Activated B cell treated with CpG ODN at 0.5 μM for 24 hours (primary cell): ENCODE measurements at regions not wholly inside any gene's neighbourhood (a gene's known extent, or its start where the extent isn't known, plus 50 kb on each side); places are given as distances from the start of the nearest gene placed in this dataset.

Source experiments
- ATAC-seq: fragments of 200-7000 bp; cut with Tn5 transposase; one replicate; pipeline ENCODE4 v1.10.0; 2021; ENCODE audit warnings: low read depth, mild to moderate bottlenecking, moderate library complexity
- CTCF ChIA-PET: fragments of 350-600 bp; sonication (Branson Sonifier 250); formaldehyde crosslinking; loops from one replicate; lab custom pipeline; 2021; ENCODE audit warnings: antibody characterized with exemption; lab: Charles Lee
- POLR2A ChIA-PET: fragments of 350-600 bp; sonication (Branson Sonifier 250); formaldehyde crosslinking; loops from one replicate; lab custom pipeline; 2021; ENCODE audit warnings: antibody characterized with exemption; lab: Charles Lee
- DNase-seq: peaks from one replicate; pipeline ENCODE4 v3.0.0; 2022
- H3K27ac Mint-ChIP-seq: one replicate; pipeline ENCODE4 v1.8.0; 2020; ENCODE audit warnings: mixed read lengths
- H3K27me3 Mint-ChIP-seq: one replicate; pipeline ENCODE4 v1.8.0; 2021; ENCODE audit warnings: mixed read lengths
- H3K36me3 Mint-ChIP-seq: one replicate; pipeline ENCODE4 v1.8.0; 2021; ENCODE audit warnings: low read depth, mixed read lengths
- H3K4me1 Mint-ChIP-seq: one replicate; pipeline ENCODE4 v1.8.0; 2021; ENCODE audit warnings: mixed read lengths
- H3K4me3 Mint-ChIP-seq: one replicate; pipeline ENCODE4 v1.8.0; 2020; ENCODE audit warnings: mild to moderate bottlenecking, mixed read lengths
- H3K9me3 Mint-ChIP-seq: one replicate; pipeline ENCODE4 v1.8.0; 2020; ENCODE audit warnings: mixed read lengths
- intact Hi-C: fragments of 100-400 bp; cut with micrococcal nuclease; formaldehyde crosslinking; loops from one replicate; pipeline ENCODE4 v1.15.1; 2024
- TF ChIP-seq, protein P1 (sequence below): fragments of 200-600 bp; IDR thresholded peaks from one replicate; pipeline ENCODE4 v1.8.0; 2022; ENCODE audit warnings: antibody characterized with exemption, mild to moderate bottlenecking

DNA sequence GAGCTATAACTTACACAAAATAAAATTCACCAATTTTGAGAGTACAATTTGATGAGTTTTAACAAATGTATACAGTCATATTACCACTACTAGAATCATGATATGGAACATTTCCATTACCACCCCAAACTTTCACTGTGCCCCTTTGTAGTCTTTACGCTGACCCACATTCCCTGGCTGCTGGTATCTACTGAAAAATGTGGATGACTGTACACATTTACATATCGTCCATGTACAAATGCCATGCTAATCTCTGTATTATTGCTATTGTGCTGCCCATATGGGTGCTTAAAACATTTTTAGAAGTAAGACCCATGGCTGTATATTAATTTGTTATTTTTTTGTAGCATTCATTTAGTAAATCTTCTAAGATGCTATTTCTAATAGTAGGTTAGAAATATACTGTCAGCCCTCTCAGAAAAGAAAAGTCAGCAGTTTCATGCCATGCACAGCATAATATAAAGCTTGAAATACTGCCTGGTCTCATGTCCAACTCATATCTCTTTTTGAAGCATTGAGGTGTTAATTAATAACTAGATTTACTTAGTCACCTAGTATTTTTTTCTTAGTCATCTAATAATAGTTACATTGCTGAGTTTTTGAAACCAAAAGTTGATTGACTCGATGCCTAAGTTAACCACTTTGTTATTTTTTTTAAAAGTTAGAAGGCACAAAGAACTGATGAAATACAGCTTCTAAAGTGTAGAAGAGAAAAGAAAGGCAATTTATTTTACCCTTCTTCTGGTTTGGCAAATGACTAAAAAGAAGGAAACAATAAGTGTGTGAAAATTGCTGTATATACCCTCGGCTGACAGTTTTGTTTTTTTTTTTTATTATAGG, 188.3 kb upstream of the MEF2C start:
- Mint-ChIP-seq H3K27ac (peak overlapping the region; percentile 50), H3K36me3 (no peaks in the 10 kb centered on the region), H3K9me3 (no peaks in the 10 kb centered on the region), H3K27me3 (no peaks in the 10 kb centered on the region), H3K4me1 (peaks cover 23% of the 10 kb centered on the region), H3K4me3 (peak overlapping the region; percentile 59)
- POLR2A ChIA-PET: interaction anchor here (0.7 kb wide), 1 partner anchor 38 kb away, joined by 3 read pairs; no protein-coding TSS in a partner anchor
- TF ChIP-seq, protein P1, sequence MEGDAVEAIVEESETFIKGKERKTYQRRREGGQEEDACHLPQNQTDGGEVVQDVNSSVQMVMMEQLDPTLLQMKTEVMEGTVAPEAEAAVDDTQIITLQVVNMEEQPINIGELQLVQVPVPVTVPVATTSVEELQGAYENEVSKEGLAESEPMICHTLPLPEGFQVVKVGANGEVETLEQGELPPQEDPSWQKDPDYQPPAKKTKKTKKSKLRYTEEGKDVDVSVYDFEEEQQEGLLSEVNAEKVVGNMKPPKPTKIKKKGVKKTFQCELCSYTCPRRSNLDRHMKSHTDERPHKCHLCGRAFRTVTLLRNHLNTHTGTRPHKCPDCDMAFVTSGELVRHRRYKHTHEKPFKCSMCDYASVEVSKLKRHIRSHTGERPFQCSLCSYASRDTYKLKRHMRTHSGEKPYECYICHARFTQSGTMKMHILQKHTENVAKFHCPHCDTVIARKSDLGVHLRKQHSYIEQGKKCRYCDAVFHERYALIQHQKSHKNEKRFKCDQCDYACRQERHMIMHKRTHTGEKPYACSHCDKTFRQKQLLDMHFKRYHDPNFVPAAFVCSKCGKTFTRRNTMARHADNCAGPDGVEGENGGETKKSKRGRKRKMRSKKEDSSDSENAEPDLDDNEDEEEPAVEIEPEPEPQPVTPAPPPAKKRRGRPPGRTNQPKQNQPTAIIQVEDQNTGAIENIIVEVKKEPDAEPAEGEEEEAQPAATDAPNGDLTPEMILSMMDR: no peak
- CTCF ChIA-PET: no interaction called here
- ATAC-seq (no peak), DNase-seq (no peak)
- intact Hi-C loops: loop anchor here (5.0 kb wide), 1 partner anchor 344 kb away; no protein-coding TSS in a partner anchor

DNA sequence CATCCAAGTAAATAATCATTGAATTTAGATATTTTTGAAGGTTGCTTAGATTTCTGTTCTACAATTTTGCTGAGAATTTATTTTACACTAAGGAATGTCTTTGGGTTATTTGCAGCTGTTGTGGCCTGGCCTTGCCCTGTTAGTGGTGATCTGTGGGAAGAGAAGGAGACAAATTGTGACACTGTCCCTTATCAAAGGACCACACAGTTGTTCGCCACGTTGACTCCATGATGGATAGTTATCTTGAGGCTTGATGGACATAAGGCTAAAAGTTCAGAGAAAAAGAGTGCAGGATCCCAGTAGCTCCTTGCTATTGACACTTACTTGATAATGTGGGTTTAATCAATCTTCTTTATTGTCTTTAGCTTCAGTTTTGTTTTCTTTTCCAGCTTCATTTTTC, 186.6 kb upstream of the MEF2C start:
- H3K9me3 Mint-ChIP-seq: no peaks in the 10 kb centered on the region
- ATAC-seq (no peak), DNase-seq (no peak)
- no peak overlapping the region for H3K27ac Mint-ChIP-seq
- no peaks in the 10 kb centered on the region for H3K27me3 Mint-ChIP-seq
- peaks cover 21% of the 10 kb centered on the region for H3K4me1 Mint-ChIP-seq
- POLR2A ChIA-PET: no interaction called here
- CTCF ChIA-PET: no interaction called here
- no peaks in the 10 kb centered on the region for H3K36me3 Mint-ChIP-seq
- intact Hi-C loops: loop anchor here (2.0 kb wide), 1 partner anchor 15 kb away; no protein-coding TSS in a partner anchor
- TF ChIP-seq, protein P1: no peak
- H3K4me3 Mint-ChIP-seq: no peak overlapping the region

DNA sequence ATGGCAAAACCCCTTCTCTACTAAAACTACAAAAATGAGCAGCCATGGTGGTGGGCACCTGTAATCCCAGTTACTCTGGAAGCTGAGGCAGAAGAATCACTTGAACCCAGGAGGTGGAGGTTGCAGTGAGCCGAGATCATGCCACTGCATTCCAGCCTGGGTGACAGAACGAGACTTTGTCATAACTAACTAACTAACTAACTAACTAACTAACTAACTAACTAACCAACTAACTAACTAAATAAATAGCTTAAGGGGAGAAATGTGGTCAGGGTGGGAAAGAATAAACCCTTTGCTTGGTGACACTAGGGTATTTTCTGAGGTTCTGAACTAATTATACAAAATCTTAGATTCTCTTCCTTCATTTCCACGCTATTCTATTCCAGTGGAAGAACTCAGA, 184.4 kb upstream of the MEF2C start:
- DNase-seq: no peak
- CTCF ChIA-PET: no interaction called here
- Mint-ChIP-seq H3K9me3 (no peaks in the 10 kb centered on the region), H3K4me1 (peaks cover 11% of the 10 kb centered on the region), H3K27ac (no peak overlapping the region), H3K27me3 (no peaks in the 10 kb centered on the region), H3K4me3 (no peak overlapping the region), H3K36me3 (no peaks in the 10 kb centered on the region)
- no peak for ATAC-seq
- intact Hi-C loops: loop anchor here (1.0 kb wide), 1 partner anchor 14 kb away; no protein-coding TSS in a partner anchor
- TF ChIP-seq, protein P1: no peak
- POLR2A ChIA-PET: no interaction called here

DNA sequence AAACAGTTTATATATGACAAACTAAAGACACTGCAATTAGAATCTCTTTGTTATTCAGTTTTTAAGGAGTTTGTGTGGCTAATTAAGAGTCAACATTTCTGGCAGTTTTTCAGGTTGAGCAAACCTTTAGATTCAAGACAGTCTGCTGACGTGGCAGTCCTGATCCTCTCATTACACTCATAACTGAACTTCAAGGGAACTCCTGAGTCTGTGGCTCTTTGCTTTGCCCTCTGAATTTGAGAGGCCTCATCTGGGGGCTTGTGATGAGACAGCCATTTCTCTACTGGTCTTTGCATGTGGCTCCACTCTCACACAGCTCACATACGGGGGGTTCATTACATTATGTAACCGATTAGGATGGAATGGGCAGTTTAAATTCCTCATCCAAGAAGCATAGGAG, 182.9 kb upstream of the MEF2C start:
- TF ChIP-seq, protein P1: no peak
- H3K36me3 Mint-ChIP-seq: no peaks in the 10 kb centered on the region
- H3K27ac Mint-ChIP-seq: no peak overlapping the region
- H3K9me3 Mint-ChIP-seq: no peaks in the 10 kb centered on the region
- H3K27me3 Mint-ChIP-seq: no peaks in the 10 kb centered on the region
- CTCF ChIA-PET: no interaction called here
- DNase-seq (no peak), ATAC-seq (no peak)
- H3K4me1 Mint-ChIP-seq: no peaks in the 10 kb centered on the region
- POLR2A ChIA-PET: no interaction called here
- intact Hi-C loops: no loop called here
- H3K4me3 Mint-ChIP-seq: no peak overlapping the region

DNA sequence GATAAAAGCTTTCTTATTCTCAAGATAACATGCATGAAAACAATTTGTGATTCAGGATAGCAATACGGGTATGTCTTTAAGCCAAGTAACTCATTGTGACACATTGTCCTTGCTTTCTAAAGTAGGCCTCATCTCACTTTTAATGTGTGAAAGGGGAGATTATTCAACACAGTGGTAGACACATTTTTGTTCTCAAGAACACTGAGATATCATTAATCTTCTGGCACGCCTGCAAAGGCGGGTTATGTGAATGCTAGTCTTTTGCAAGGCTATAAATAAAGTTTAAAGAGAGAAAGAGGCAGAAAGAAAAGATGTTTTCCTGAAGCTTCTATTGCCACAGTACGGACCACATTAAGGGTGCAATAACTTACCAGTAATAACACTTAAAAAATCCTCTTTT, 181.8 kb upstream of the MEF2C start:
- Mint-ChIP-seq H3K4me3 (no peak overlapping the region), H3K36me3 (no peaks in the 10 kb centered on the region), H3K4me1 (no peaks in the 10 kb centered on the region), H3K27ac (no peak overlapping the region), H3K9me3 (no peaks in the 10 kb centered on the region), H3K27me3 (no peaks in the 10 kb centered on the region)
- DNase-seq (no peak), ATAC-seq (no peak)
- TF ChIP-seq, protein P1: no peak
- POLR2A ChIA-PET: no interaction called here
- CTCF ChIA-PET: no interaction called here
- intact Hi-C loops: no loop called here
